K562 (cell line): ENCODE measurements at regions not wholly inside any gene's neighbourhood (a gene's known extent, or its start where the extent isn't known, plus 50 kb on each side); places are given as distances from the start of the nearest gene placed in this dataset.

Experiments used
- DNMT1 ChIP-seq: fragments of 450-650 bp; IDR thresholded peaks from 2 replicates; pipeline ENCODE4 v1.6.1; 2016; ENCODE audit warnings: antibody characterized with exemption, mild to moderate bottlenecking
- GABPB1 ChIP-seq: sonication (generic); formaldehyde crosslinking; IDR thresholded peaks from 2 replicates; pipeline ENCODE4 v1.8.0; 2022; ENCODE audit warnings: mild to moderate bottlenecking, missing genetic modification reagents
- SRSF1 ChIP-seq: fragments of 200-400 bp; formaldehyde crosslinking; IDR thresholded peaks from 2 replicates; pipeline ENCODE4 v1.6.1; 2017; ENCODE audit warnings: mild to moderate bottlenecking, low read depth, low read length, moderate library complexity
- ZBTB7A ChIP-seq: IDR thresholded peaks from 2 replicates; pipeline ENCODE4 v1.6.1; 2011; ENCODE audit warnings: low read depth, mild to moderate bottlenecking, low read length, moderate library complexity, borderline replicate concordance; ENCODE audit not compliant: control insufficient read depth
- ZKSCAN8 ChIP-seq: fragments of 200-800 bp; sonication (Bioruptor generic); IDR thresholded peaks from 2 replicates; pipeline ENCODE4 v1.6.1; 2016; ENCODE audit warnings: missing genetic modification characterization, missing compliant biosample characterization
- TF ChIP-seq, protein P1 (sequence below), 3 experiments: fragments of 200-800 bp in 1 of 3; fragments of 250-450 bp in 1 of 3; fragments of 450-650 bp in 1 of 3; sonication (Bioruptor Pico) in 1 of 3; sonication (Bioruptor generic) in 1 of 3; formaldehyde crosslinking in 1 of 3; IDR thresholded peaks; 2 replicates each; pipeline versions ENCODE4 v1.6.1 to v1.8.0; 2016 to 2022; ENCODE audit warnings: mild to moderate bottlenecking in 2 of 3, missing genetic modification characterization in 2 of 3, missing compliant biosample characterization in 1 of 3, moderate library complexity in 1 of 3
- TF ChIP-seq, protein P2 (sequence below): fragments of 450-650 bp; IDR thresholded peaks from 2 replicates; pipeline ENCODE4 v1.6.1; 2018; ENCODE audit not compliant: partially characterized antibody
- TF ChIP-seq, protein P3 (sequence below): fragments of 250-450 bp; sonication (Bioruptor Pico); IDR thresholded peaks from 2 replicates; pipeline ENCODE4 v1.8.0; 2022; ENCODE audit warnings: moderate library complexity, mild to moderate bottlenecking, inconsistent platforms
- TF ChIP-seq, protein P4 (sequence below): fragments of 450-650 bp; IDR thresholded peaks from 2 replicates; pipeline ENCODE4 v1.6.1; 2016; ENCODE audit warnings: missing biosample characterization, missing genetic modification characterization
- TF ChIP-seq, protein P5 (sequence below): fragments of 450-650 bp; IDR thresholded peaks from 2 replicates; pipeline ENCODE4 v1.7.1; 2018; ENCODE audit warnings: mild to moderate bottlenecking, low read depth; ENCODE audit not compliant: partially characterized antibody

DNA sequence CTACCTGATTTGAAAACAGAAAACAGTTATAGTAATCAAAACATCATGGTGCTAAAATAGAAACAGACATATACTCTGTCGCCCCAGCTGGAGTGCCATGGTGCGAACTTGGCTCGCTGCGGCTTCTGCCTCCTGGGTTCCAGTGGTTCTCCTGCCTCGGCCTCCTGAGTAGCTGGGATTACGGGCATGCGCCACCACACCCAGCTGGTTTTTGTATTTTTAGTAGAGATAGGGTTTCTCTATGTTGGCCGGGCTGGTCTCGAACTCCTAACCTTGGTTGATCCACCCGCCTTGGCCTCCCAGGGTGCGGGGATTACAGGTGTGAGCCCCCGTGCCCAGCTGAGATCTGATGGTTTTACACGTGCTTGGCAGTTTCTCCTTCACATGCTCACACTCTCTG is 495.9 kb downstream of the ANXA1 start (continued):
- TF ChIP-seq, protein P1, sequence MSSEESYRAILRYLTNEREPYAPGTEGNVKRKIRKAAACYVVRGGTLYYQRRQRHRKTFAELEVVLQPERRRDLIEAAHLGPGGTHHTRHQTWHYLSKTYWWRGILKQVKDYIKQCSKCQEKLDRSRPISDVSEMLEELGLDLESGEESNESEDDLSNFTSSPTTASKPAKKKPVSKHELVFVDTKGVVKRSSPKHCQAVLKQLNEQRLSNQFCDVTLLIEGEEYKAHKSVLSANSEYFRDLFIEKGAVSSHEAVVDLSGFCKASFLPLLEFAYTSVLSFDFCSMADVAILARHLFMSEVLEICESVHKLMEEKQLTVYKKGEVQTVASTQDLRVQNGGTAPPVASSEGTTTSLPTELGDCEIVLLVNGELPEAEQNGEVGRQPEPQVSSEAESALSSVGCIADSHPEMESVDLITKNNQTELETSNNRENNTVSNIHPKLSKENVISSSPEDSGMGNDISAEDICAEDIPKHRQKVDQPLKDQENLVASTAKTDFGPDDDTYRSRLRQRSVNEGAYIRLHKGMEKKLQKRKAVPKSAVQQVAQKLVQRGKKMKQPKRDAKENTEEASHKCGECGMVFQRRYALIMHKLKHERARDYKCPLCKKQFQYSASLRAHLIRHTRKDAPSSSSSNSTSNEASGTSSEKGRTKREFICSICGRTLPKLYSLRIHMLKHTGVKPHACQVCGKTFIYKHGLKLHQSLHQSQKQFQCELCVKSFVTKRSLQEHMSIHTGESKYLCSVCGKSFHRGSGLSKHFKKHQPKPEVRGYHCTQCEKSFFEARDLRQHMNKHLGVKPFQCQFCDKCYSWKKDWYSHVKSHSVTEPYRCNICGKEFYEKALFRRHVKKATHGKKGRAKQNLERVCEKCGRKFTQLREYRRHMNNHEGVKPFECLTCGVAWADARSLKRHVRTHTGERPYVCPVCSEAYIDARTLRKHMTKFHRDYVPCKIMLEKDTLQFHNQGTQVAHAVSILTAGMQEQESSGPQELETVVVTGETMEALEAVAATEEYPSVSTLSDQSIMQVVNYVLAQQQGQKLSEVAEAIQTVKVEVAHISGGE (CRISPR knock-in tag; IDR thresholded peaks at IDR 0.05), result no peak
- no peak for TF ChIP-seq ZKSCAN8
- TF ChIP-seq, protein P2, sequence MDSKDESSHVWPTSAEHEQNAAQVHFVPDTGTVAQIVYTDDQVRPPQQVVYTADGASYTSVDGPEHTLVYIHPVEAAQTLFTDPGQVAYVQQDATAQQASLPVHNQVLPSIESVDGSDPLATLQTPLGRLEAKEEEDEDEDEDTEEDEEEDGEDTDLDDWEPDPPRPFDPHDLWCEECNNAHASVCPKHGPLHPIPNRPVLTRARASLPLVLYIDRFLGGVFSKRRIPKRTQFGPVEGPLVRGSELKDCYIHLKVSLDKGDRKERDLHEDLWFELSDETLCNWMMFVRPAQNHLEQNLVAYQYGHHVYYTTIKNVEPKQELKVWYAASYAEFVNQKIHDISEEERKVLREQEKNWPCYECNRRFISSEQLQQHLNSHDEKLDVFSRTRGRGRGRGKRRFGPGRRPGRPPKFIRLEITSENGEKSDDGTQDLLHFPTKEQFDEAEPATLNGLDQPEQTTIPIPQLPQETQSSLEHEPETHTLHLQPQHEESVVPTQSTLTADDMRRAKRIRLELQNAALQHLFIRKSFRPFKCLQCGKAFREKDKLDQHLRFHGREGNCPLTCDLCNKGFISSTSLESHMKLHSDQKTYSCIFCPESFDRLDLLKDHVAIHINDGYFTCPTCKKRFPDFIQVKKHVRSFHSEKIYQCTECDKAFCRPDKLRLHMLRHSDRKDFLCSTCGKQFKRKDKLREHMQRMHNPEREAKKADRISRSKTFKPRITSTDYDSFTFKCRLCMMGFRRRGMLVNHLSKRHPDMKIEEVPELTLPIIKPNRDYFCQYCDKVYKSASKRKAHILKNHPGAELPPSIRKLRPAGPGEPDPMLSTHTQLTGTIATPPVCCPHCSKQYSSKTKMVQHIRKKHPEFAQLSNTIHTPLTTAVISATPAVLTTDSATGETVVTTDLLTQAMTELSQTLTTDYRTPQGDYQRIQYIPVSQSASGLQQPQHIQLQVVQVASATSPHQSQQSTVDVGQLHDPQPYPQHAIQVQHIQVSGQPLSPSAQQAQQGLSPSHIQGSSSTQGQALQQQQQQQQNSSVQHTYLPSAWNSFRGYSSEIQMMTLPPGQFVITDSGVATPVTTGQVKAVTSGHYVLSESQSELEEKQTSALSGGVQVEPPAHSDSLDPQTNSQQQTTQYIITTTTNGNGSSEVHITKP, result no peak
- TF ChIP-seq GABPB1, result no peak
- TF ChIP-seq ZBTB7A, result no peak
- no peak for TF ChIP-seq DNMT1
- TF ChIP-seq SRSF1, result no peak
- TF ChIP-seq, protein P3, sequence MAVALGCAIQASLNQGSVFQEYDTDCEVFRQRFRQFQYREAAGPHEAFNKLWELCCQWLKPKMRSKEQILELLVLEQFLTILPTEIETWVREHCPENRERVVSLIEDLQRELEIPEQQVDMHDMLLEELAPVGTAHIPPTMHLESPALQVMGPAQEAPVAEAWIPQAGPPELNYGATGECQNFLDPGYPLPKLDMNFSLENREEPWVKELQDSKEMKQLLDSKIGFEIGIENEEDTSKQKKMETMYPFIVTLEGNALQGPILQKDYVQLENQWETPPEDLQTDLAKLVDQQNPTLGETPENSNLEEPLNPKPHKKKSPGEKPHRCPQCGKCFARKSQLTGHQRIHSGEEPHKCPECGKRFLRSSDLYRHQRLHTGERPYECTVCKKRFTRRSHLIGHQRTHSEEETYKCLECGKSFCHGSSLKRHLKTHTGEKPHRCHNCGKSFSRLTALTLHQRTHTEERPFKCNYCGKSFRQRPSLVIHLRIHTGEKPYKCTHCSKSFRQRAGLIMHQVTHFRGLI (CRISPR knock-in tag), result no peak
- TF ChIP-seq, protein P4, sequence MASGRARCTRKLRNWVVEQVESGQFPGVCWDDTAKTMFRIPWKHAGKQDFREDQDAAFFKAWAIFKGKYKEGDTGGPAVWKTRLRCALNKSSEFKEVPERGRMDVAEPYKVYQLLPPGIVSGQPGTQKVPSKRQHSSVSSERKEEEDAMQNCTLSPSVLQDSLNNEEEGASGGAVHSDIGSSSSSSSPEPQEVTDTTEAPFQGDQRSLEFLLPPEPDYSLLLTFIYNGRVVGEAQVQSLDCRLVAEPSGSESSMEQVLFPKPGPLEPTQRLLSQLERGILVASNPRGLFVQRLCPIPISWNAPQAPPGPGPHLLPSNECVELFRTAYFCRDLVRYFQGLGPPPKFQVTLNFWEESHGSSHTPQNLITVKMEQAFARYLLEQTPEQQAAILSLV (tag), result no peak
- TF ChIP-seq, protein P5, sequence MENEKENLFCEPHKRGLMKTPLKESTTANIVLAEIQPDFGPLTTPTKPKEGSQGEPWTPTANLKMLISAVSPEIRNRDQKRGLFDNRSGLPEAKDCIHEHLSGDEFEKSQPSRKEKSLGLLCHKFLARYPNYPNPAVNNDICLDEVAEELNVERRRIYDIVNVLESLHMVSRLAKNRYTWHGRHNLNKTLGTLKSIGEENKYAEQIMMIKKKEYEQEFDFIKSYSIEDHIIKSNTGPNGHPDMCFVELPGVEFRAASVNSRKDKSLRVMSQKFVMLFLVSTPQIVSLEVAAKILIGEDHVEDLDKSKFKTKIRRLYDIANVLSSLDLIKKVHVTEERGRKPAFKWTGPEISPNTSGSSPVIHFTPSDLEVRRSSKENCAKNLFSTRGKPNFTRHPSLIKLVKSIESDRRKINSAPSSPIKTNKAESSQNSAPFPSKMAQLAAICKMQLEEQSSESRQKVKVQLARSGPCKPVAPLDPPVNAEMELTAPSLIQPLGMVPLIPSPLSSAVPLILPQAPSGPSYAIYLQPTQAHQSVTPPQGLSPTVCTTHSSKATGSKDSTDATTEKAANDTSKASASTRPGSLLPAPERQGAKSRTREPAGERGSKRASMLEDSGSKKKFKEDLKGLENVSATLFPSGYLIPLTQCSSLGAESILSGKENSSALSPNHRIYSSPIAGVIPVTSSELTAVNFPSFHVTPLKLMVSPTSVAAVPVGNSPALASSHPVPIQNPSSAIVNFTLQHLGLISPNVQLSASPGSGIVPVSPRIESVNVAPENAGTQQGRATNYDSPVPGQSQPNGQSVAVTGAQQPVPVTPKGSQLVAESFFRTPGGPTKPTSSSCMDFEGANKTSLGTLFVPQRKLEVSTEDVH, result no peak
